ENCODE measurements at regions not wholly inside any gene's neighbourhood (a gene's known extent, or its start where the extent isn't known, plus 50 kb on each side); places are given as distances from the start of the nearest gene placed in this dataset.

GRCh38 chr18:14928396-14928795 lies 180.4 kb downstream of the ANKRD30B start:
- Mint-ChIP-seq H3K4me1 (no peaks in the 10 kb centered on the region), H3K4me3 (no peak overlapping the region), H3K9me3 (peaks cover 61% of the 10 kb centered on the region), H3K27ac (no peak overlapping the region), H3K36me3 (ENCODE audit: low read depth) (peaks cover 12% of the 10 kb centered on the region), H3K27me3 (ENCODE audit: low read depth) (no peaks in the 10 kb centered on the region)
- TF ChIP-seq CTCF (IDR thresholded peaks at IDR 0.05; ENCODE audit: unreplicated experiment in 3 of 3): no peak

DNA sequence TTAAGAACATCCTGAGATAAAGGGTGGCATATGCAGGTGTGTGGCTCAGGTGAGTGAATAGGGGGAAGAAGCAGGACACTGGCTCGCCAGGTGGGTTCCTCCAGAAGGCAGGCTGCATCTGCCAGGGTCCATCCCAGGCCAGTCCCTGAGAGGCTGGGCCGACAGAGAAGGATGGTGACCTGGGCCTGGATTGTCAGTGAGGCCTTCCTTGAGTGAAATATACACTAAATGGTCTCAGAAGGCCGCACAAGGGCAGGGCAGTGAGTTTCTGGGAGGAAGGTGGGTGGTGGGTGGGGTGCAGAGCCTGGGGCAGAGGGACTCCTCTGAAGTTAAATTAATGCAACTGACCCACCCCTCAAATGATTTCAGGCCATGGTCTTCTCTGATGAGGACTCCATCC lies 182.1 kb downstream of the ANKRD30B start:
- no peaks in the 10 kb centered on the region for H3K27me3 Mint-ChIP-seq (ENCODE audit: low read depth)
- H3K36me3 Mint-ChIP-seq (ENCODE audit: low read depth): peaks cover 5% of the 10 kb centered on the region
- no peak overlapping the region for H3K27ac Mint-ChIP-seq
- no peaks in the 10 kb centered on the region for H3K4me1 Mint-ChIP-seq
- H3K9me3 Mint-ChIP-seq: peaks cover 54% of the 10 kb centered on the region
- H3K4me3 Mint-ChIP-seq: no peak overlapping the region
- TF ChIP-seq CTCF (IDR thresholded peaks at IDR 0.05; ENCODE audit: unreplicated experiment in 3 of 3): no peak

GRCh38 chr18:14930576-14930975 lies 182.6 kb downstream of the ANKRD30B start:
- Mint-ChIP-seq H3K9me3 (peaks cover 53% of the 10 kb centered on the region), H3K4me3 (no peak overlapping the region), H3K36me3 (ENCODE audit: low read depth) (peaks cover 5% of the 10 kb centered on the region), H3K4me1 (no peaks in the 10 kb centered on the region), H3K27me3 (ENCODE audit: low read depth) (no peaks in the 10 kb centered on the region), H3K27ac (no peak overlapping the region)
- no peak for TF ChIP-seq CTCF (IDR thresholded peaks at IDR 0.05; ENCODE audit: unreplicated experiment in 3 of 3)

DNA sequence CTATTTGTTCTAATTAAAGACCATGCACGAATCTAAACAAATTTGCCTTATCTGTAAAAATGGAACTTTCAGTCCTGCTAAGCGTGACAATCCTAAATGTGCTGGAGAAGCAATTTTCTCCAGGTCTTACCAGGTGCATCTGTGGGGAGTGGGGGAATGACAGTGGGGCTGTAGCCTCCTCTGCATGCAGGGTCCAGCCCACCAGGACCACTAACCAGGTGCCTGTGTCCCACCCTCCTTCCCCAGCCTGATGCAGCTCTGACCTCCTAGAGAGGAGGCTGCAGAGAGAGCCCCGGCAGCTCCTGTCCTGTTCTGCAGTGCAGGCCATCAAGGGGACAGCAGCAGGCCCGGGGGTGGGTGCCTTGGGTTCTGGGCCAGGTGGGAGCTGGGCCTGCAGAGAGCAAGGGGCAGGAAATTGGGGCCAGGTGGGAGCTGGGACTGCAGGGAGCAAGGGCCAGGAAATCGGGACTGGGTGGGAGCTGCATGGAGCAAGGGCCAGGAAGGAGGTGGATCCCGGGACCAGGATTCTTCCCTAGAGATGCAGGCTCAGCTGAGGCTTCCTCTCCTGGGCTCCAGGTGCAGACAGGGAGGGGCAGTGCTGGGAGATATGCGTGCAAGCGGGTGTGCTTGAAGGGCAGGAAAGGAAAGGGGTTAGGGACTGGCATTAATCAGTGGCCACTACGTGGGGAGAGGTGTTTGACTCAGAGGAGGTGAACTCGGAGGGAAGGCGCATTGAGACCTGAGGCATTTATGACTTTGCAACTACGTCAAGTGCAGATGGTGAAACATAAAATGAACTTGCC lies 185.3 kb downstream of the ANKRD30B start:
- Mint-ChIP-seq H3K9me3 (peaks cover 60% of the 10 kb centered on the region), H3K36me3 (ENCODE audit: low read depth) (peaks cover 6% of the 10 kb centered on the region), H3K4me3 (no peak overlapping the region), H3K4me1 (no peaks in the 10 kb centered on the region), H3K27ac (no peak overlapping the region), H3K27me3 (ENCODE audit: low read depth) (no peaks in the 10 kb centered on the region)
- TF ChIP-seq CTCF (IDR thresholded peaks at IDR 0.05; ENCODE audit: unreplicated experiment in 3 of 3): no peak

DNA sequence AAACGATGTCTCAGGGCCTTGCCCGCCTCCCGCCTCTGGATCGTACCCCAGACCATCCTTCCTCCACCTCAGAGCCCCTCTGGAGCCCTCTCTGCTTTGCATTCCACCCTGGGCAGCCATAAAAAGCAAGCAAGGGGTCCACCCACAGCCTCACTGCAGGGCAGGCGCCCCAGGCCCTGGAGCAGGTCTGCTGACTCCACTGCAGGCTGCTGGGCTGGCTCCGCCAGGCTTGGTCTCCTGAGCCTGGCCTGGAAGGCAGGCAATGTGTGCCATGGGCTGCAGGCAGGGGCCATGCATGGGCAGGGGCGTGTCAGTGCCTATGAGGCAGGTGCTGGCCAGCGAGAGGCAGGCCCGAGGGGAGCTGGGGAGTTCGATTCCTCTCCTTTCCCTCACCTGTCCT lies 186.0 kb downstream of the ANKRD30B start:
- peaks cover 62% of the 10 kb centered on the region for H3K9me3 Mint-ChIP-seq
- H3K36me3 Mint-ChIP-seq (ENCODE audit: low read depth): peaks cover 11% of the 10 kb centered on the region
- H3K4me1 Mint-ChIP-seq: no peaks in the 10 kb centered on the region
- H3K4me3 Mint-ChIP-seq: no peak overlapping the region
- H3K27me3 Mint-ChIP-seq (ENCODE audit: low read depth): no peaks in the 10 kb centered on the region
- no peak overlapping the region for H3K27ac Mint-ChIP-seq
- no peak for TF ChIP-seq CTCF (IDR thresholded peaks at IDR 0.05; ENCODE audit: unreplicated experiment in 3 of 3)

DNA sequence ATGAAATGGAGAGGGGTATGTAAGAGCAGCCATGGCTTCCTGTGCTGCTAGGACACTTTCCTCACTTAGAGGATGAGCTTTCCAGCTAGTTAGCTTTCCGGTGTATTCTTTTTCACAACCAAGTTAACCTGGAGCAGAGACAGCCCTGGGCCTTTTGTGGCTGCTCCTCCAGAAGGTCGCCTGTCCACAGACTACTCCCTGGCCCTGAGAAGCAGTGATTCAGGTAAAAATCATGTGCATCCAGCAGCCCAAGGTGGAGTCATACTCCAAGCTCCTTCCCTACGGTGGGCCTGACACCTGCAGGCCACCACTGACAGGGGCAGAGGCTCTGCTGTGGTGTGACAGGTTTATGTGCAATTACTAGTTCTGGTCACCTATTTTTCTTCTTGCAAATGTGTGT lies 187.2 kb downstream of the ANKRD30B start:
- Mint-ChIP-seq H3K4me3 (no peak overlapping the region), H3K9me3 (peaks cover 56% of the 10 kb centered on the region), H3K27ac (no peak overlapping the region), H3K27me3 (ENCODE audit: low read depth) (no peaks in the 10 kb centered on the region), H3K36me3 (ENCODE audit: low read depth) (peaks cover 6% of the 10 kb centered on the region), H3K4me1 (no peaks in the 10 kb centered on the region)
- TF ChIP-seq CTCF (IDR thresholded peaks at IDR 0.05; ENCODE audit: unreplicated experiment in 3 of 3): no peak

Data from nephron (organoid).